Fibroblast of lung (primary cell): ENCODE measurements at regions not wholly inside any gene's neighbourhood (a gene's known extent, or its start where the extent isn't known, plus 50 kb on each side); places are given as distances from the start of the nearest gene placed in this dataset.

Source experiments
- DNase-seq, 2 donors: peaks; one replicate each; pipeline versions ENCODE4 v3.0.0 to v3.0.0-alpha.2; 2010; ENCODE audit warnings: low read depth in 2 of 2
- H2AFZ ChIP-seq: 2 replicates; pipeline ENCODE4 v1.5.1; 2012; ENCODE audit warnings: low read length, control low read depth, inconsistent platforms
- H3K27ac ChIP-seq: 2 replicates; pipeline ENCODE4 v1.5.1; 2011; ENCODE audit warnings: low read length, control low read depth; ENCODE audit not compliant: insufficient read depth
- H3K27me3 ChIP-seq: 2 replicates; pipeline ENCODE4 v1.5.1; 2011; ENCODE audit warnings: mild to moderate bottlenecking, low read length; ENCODE audit not compliant: control insufficient read depth, insufficient read depth
- H3K36me3 ChIP-seq: 2 replicates; pipeline ENCODE4 v1.5.1; 2011; ENCODE audit warnings: low read length; ENCODE audit not compliant: control insufficient read depth, insufficient read depth
- H3K4me1 ChIP-seq: 2 replicates; pipeline ENCODE4 v1.5.1; 2011; ENCODE audit warnings: low read length; ENCODE audit not compliant: control insufficient read depth, insufficient read depth; ENCODE audit errors: extremely low read depth
- H3K4me2 ChIP-seq: 2 replicates; pipeline ENCODE4 v1.5.1; 2011; ENCODE audit warnings: low read length, control low read depth; ENCODE audit not compliant: insufficient read depth; ENCODE audit errors: extremely low read depth
- H3K4me3 ChIP-seq, 4 experiments: fragments of 200-600 bp in 1 of 4; sonication (generic) in 1 of 4; replicated peaks in 1 of 4; 2 replicates each; pipeline ENCODE4 v1.5.1; 2011 to 2016; ENCODE audit warnings: low read length in 4 of 4, low read depth in 3 of 4, mild to moderate bottlenecking in 3 of 4, control low read depth in 2 of 4, inconsistent platforms in 1 of 4, mixed read lengths in 1 of 4; ENCODE audit not compliant: insufficient read depth in 1 of 4; ENCODE audit errors: control extremely low read depth in 1 of 4
- H3K79me2 ChIP-seq: 2 replicates; pipeline ENCODE4 v1.5.1; 2012; ENCODE audit warnings: mild to moderate bottlenecking, low read length, inconsistent platforms; ENCODE audit not compliant: control insufficient read depth, insufficient read depth
- H3K9ac ChIP-seq: 2 replicates; pipeline ENCODE4 v1.5.1; 2011; ENCODE audit warnings: mild to moderate bottlenecking, low read length, control low read depth; ENCODE audit not compliant: insufficient read depth
- H3K9me3 ChIP-seq: 2 replicates; pipeline ENCODE4 v1.5.1; 2012; ENCODE audit warnings: low read depth, low read length; ENCODE audit not compliant: control insufficient read depth, insufficient read depth
- H4K20me1 ChIP-seq: 2 replicates; pipeline ENCODE4 v1.5.1; 2011; ENCODE audit warnings: low read length; ENCODE audit not compliant: control insufficient read depth, insufficient read depth; ENCODE audit errors: extremely low read depth
- EZH2 ChIP-seq: IDR thresholded peaks from 2 replicates; pipeline ENCODE4 v1.5.1; 2012; ENCODE audit warnings: low read length, control low read depth, mild to moderate bottlenecking; ENCODE audit errors: missing control alignments
- TF ChIP-seq, protein P1 (sequence below), 2 donors: IDR thresholded peaks in 1 of 2; conservative IDR thresholded peaks in 1 of 2; 1 replicate in 1 of 2; 2 replicates in 1 of 2; pipeline ENCODE4 v1.5.1; 2011 to 2012; ENCODE audit warnings: low read length in 2 of 2, control low read depth in 1 of 2, inconsistent platforms in 1 of 2, low read depth in 1 of 2, mild to moderate bottlenecking in 1 of 2

GRCh38 chr7:120138497-120138896 is 134.5 kb upstream of the KCND2 start:
- Histone ChIP-seq H3K79me2 (no peaks in the 10 kb centered on the region), H3K27ac (no peak overlapping the region), H3K4me3 (no peak overlapping the region), H3K9me3 (no peaks in the 10 kb centered on the region), H3K27me3 (no peaks in the 10 kb centered on the region), H3K4me1 (no peaks in the 10 kb centered on the region), H3K36me3 (no peaks in the 10 kb centered on the region), H2AFZ (no peak overlapping the region), H3K4me2 (no peak overlapping the region), H3K9ac (no peak overlapping the region), H4K20me1 (no peaks in the 10 kb centered on the region)
- no peak for DNase-seq
- TF ChIP-seq, protein P1, sequence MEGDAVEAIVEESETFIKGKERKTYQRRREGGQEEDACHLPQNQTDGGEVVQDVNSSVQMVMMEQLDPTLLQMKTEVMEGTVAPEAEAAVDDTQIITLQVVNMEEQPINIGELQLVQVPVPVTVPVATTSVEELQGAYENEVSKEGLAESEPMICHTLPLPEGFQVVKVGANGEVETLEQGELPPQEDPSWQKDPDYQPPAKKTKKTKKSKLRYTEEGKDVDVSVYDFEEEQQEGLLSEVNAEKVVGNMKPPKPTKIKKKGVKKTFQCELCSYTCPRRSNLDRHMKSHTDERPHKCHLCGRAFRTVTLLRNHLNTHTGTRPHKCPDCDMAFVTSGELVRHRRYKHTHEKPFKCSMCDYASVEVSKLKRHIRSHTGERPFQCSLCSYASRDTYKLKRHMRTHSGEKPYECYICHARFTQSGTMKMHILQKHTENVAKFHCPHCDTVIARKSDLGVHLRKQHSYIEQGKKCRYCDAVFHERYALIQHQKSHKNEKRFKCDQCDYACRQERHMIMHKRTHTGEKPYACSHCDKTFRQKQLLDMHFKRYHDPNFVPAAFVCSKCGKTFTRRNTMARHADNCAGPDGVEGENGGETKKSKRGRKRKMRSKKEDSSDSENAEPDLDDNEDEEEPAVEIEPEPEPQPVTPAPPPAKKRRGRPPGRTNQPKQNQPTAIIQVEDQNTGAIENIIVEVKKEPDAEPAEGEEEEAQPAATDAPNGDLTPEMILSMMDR (conservative IDR thresholded peaks at IDR 0.05 in 1 of 2, IDR thresholded peaks at IDR 0.05 in 1 of 2; ENCODE audit: low read depth in 1 of 2, low read length in 2 of 2) = no peak
- no peak for TF ChIP-seq EZH2

GRCh38 chr7:120156476-120156875 is 116.5 kb upstream of the KCND2 start:
- no peak overlapping the region for H3K27ac ChIP-seq
- no peaks in the 10 kb centered on the region for H4K20me1 ChIP-seq
- no peak overlapping the region for H3K4me2 ChIP-seq
- H3K4me3 ChIP-seq = no peak overlapping the region
- H3K4me1 ChIP-seq = no peaks in the 10 kb centered on the region
- H2AFZ ChIP-seq = no peak overlapping the region
- no peak for DNase-seq
- no peaks in the 10 kb centered on the region for H3K9me3 ChIP-seq
- TF ChIP-seq, protein P1 (conservative IDR thresholded peaks at IDR 0.05 in 1 of 2, IDR thresholded peaks at IDR 0.05 in 1 of 2; ENCODE audit: low read depth in 1 of 2, low read length in 2 of 2) = no peak
- TF ChIP-seq EZH2 = no peak
- H3K9ac ChIP-seq = no peak overlapping the region
- no peaks in the 10 kb centered on the region for H3K36me3 ChIP-seq
- H3K79me2 ChIP-seq = no peaks in the 10 kb centered on the region
- no peaks in the 10 kb centered on the region for H3K27me3 ChIP-seq

DNA sequence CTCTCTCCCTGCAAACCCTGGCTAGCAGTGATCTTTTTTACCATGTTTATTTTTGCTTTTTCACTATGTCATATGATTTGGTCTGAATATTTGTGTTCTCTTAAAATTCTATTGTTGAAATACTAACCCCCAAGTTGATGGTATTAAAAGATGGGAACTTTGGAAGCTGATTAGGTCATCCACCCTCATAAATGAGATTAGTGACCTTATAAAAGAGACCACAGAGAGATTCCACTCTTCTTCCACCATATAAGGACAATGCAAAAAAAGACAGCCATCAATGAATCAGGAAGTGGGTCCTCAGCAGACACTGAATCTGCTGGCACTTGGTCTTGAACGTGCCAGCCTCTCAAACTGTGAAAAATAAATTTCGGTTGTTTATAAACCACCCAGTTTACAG is 112.8 kb upstream of the KCND2 start:
- Histone ChIP-seq H3K9ac (no peak overlapping the region), H3K4me1 (no peaks in the 10 kb centered on the region), H3K27ac (no peak overlapping the region), H3K9me3 (no peaks in the 10 kb centered on the region), H3K79me2 (no peaks in the 10 kb centered on the region), H2AFZ (no peak overlapping the region), H3K27me3 (no peaks in the 10 kb centered on the region), H4K20me1 (no peaks in the 10 kb centered on the region), H3K4me3 (no peak overlapping the region), H3K36me3 (no peaks in the 10 kb centered on the region), H3K4me2 (no peak overlapping the region)
- no peak for DNase-seq
- TF ChIP-seq, protein P1 (conservative IDR thresholded peaks at IDR 0.05 in 1 of 2, IDR thresholded peaks at IDR 0.05 in 1 of 2; ENCODE audit: low read depth in 1 of 2, low read length in 2 of 2) = no peak
- no peak for TF ChIP-seq EZH2
